ENCODE measurements at regions not wholly inside any gene's neighbourhood (a gene's known extent, or its start where the extent isn't known, plus 50 kb on each side); places are given as distances from the start of the nearest gene placed in this dataset.

DNA sequence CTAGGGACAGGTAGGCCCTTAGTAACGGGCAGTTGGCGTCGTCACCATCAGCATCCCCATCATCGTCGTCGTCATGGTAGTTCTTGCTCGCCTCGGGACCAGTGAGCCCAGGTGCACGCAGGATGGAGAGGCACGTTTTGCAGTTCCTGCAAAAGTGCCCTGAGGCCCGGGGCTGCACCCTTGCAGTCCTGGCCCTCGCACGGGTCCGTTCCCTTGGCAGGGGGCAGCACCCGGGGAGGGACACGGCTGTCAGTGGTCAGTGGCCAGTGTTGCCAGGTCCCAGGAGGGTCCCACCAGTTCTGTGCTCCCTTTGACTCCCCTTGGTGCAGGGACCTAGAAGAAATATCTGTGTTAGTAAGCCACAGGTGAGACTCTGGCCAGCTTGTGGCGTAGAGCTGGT is 243.9 kb upstream of the CIBAR2 start:
- TF ChIP-seq, protein P1, sequence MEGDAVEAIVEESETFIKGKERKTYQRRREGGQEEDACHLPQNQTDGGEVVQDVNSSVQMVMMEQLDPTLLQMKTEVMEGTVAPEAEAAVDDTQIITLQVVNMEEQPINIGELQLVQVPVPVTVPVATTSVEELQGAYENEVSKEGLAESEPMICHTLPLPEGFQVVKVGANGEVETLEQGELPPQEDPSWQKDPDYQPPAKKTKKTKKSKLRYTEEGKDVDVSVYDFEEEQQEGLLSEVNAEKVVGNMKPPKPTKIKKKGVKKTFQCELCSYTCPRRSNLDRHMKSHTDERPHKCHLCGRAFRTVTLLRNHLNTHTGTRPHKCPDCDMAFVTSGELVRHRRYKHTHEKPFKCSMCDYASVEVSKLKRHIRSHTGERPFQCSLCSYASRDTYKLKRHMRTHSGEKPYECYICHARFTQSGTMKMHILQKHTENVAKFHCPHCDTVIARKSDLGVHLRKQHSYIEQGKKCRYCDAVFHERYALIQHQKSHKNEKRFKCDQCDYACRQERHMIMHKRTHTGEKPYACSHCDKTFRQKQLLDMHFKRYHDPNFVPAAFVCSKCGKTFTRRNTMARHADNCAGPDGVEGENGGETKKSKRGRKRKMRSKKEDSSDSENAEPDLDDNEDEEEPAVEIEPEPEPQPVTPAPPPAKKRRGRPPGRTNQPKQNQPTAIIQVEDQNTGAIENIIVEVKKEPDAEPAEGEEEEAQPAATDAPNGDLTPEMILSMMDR (IDR thresholded peaks at IDR 0.05) = no peak
- ATAC-seq = no peak
- no peaks in the 10 kb centered on the region for H3K36me3 ChIP-seq (ENCODE audit: control insufficient read depth, insufficient read depth, low read length)
- H3K4me1 Mint-ChIP-seq = no peaks in the 10 kb centered on the region
- H3K27me3 ChIP-seq (ENCODE audit: control insufficient read depth, insufficient read depth, low read length) = no peaks in the 10 kb centered on the region
- intact Hi-C loops (cut with micrococcal nuclease) = no loop called here
- no peak overlapping the region for H3K4me3 ChIP-seq (ENCODE audit: low read length)
- H3K36me3 Mint-ChIP-seq = no peaks in the 10 kb centered on the region
- peaks cover 4% of the 10 kb centered on the region for H3K9me3 ChIP-seq (ENCODE audit: control insufficient read depth, insufficient read depth, low read length)
- no peak overlapping the region for H3K27ac ChIP-seq (ENCODE audit: low read length)
- no peaks in the 10 kb centered on the region for H3K4me1 ChIP-seq (ENCODE audit: control insufficient read depth, insufficient read depth, low read length)
- DNase-seq = no peak
- no peaks in the 10 kb centered on the region for H3K9me3 Mint-ChIP-seq
- 92% methylated on average over 17 of the region's 17 CpGs for WGBS (ENCODE audit: insufficient coverage)
- no peak overlapping the region for H3K27ac Mint-ChIP-seq
- H3K27me3 Mint-ChIP-seq (ENCODE audit: low read depth in 2 of 2) = peaks cover 0 to 7% of the 10 kb centered on the region in 2 donors
- no peak overlapping the region for H3K4me3 Mint-ChIP-seq

DNA sequence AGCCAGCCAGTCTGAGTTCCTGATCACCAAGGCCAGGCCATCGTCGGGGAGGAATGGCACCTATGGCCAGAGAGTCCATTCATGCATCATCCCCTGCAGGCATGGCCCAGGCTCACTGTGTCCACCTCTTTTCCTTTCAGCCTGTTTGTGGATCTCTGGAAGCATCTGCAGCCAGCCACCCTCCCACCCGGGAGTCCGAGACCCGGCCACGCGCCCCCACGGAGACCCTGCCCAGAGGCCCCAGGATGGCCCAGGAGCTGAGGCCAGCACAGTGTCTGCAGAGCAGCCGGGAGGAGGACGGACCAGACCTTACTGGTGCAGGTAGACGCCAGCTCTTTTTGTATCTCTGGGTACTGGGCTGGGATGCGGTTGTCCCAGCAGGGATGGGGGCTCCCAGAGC is 245.1 kb upstream of the CIBAR2 start:
- Mint-ChIP-seq H3K4me1 (no peaks in the 10 kb centered on the region), H3K9me3 (no peaks in the 10 kb centered on the region), H3K4me3 (no peak overlapping the region), H3K27me3 (ENCODE audit: low read depth in 2 of 2) (peaks cover 0 to 8% of the 10 kb centered on the region in 2 donors), H3K36me3 (no peaks in the 10 kb centered on the region), H3K27ac (no peak overlapping the region)
- DNase-seq (no peak), ATAC-seq (no peak)
- 92% methylated on average over 12 of the region's 12 CpGs for WGBS (ENCODE audit: insufficient coverage)
- TF ChIP-seq, protein P1 (IDR thresholded peaks at IDR 0.05) = no peak
- Histone ChIP-seq H3K36me3 (ENCODE audit: control insufficient read depth, insufficient read depth, low read length) (no peaks in the 10 kb centered on the region), H3K27ac (ENCODE audit: low read length) (no peak overlapping the region), H3K4me1 (ENCODE audit: control insufficient read depth, insufficient read depth, low read length) (no peaks in the 10 kb centered on the region), H3K27me3 (ENCODE audit: control insufficient read depth, insufficient read depth, low read length) (no peaks in the 10 kb centered on the region), H3K9me3 (ENCODE audit: control insufficient read depth, insufficient read depth, low read length) (peaks cover 4% of the 10 kb centered on the region), H3K4me3 (ENCODE audit: low read length) (no peak overlapping the region)
- intact Hi-C loops (cut with micrococcal nuclease) = no loop called here

DNA sequence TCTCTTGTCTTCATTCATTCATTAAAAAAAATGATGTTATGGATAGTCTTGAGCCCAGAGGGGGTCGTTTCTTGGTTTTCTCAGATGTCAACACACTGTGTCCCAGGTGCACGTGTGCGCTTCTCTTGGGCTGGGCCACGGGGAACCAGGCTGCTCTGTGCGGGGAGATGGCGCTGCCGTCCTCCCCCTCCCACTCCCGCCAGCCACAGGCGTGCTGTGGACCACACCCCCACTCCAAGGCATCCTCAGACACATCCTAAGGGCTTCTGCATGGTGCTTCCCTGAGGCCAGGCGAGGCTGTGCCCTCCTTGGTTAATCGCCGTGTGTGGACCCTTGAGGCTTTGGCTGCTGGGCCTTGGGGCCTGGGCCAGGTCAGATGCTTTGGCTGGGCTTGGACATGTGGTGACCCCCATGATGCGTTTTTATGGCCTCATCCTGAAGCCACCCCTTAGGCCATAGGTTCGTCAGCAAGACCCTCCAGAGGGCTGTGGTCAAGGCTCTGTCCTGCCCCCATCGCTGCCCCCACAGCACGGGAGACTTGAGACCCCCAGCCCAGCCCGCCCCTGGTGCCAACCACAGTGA is 245.7 kb upstream of the CIBAR2 start:
- no peak overlapping the region for H3K27ac Mint-ChIP-seq
- no peaks in the 10 kb centered on the region for H3K9me3 Mint-ChIP-seq
- H3K4me1 ChIP-seq (ENCODE audit: control insufficient read depth, insufficient read depth, low read length) = no peaks in the 10 kb centered on the region
- intact Hi-C loops (cut with micrococcal nuclease) = no loop called here
- H3K4me3 Mint-ChIP-seq = no peak overlapping the region
- TF ChIP-seq, protein P1 (IDR thresholded peaks at IDR 0.05) = no peak
- no peaks in the 10 kb centered on the region for H3K4me1 Mint-ChIP-seq
- WGBS (ENCODE audit: insufficient coverage) = 81% methylated on average over 17 of the region's 17 CpGs
- ATAC-seq (no peak), DNase-seq (no peak)
- no peaks in the 10 kb centered on the region for H3K27me3 ChIP-seq (ENCODE audit: control insufficient read depth, insufficient read depth, low read length)
- peaks cover 0 to 8% of the 10 kb centered on the region in 2 donors for H3K27me3 Mint-ChIP-seq (ENCODE audit: low read depth in 2 of 2)
- H3K27ac ChIP-seq (ENCODE audit: low read length) = no peak overlapping the region
- peaks cover 3% of the 10 kb centered on the region for H3K9me3 ChIP-seq (ENCODE audit: control insufficient read depth, insufficient read depth, low read length)
- H3K36me3 ChIP-seq (ENCODE audit: control insufficient read depth, insufficient read depth, low read length) = no peaks in the 10 kb centered on the region
- H3K4me3 ChIP-seq (ENCODE audit: low read length) = no peak overlapping the region
- H3K36me3 Mint-ChIP-seq = no peaks in the 10 kb centered on the region

DNA sequence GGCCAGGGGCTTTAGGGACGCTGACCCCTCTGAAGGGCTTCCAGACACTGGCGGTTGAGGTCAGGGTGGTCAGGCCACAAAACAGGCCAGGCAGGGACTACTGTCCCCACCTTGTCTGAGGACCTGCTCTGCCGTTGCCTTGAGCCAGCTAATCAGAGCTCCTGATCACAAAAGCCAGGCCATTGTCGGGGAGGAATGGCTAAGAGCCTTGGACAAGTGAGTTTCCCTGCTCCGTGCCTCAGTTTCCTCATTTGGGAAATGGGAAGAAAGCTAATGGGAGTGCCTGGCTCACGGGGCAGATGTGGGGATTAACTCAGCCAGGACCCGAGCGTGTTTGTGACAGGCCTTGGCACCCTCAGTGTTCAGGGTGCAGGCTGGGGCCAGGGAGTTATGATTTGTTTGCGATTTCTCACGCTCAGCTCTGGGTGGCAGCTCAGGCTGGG is 246.5 kb upstream of the CIBAR2 start:
- Histone ChIP-seq H3K27ac (ENCODE audit: low read length) (no peak overlapping the region), H3K27me3 (ENCODE audit: control insufficient read depth, insufficient read depth, low read length) (no peaks in the 10 kb centered on the region), H3K4me3 (ENCODE audit: low read length) (no peak overlapping the region), H3K36me3 (ENCODE audit: control insufficient read depth, insufficient read depth, low read length) (no peaks in the 10 kb centered on the region), H3K9me3 (ENCODE audit: control insufficient read depth, insufficient read depth, low read length) (no peaks in the 10 kb centered on the region), H3K4me1 (ENCODE audit: control insufficient read depth, insufficient read depth, low read length) (no peaks in the 10 kb centered on the region)
- no peaks in the 10 kb centered on the region for H3K9me3 Mint-ChIP-seq
- H3K27ac Mint-ChIP-seq = no peak overlapping the region
- intact Hi-C loops (cut with micrococcal nuclease) = no loop called here
- H3K4me3 Mint-ChIP-seq = no peak overlapping the region
- DNase-seq (no peak), ATAC-seq (no peak)
- H3K4me1 Mint-ChIP-seq = no peaks in the 10 kb centered on the region
- no peaks in the 10 kb centered on the region for H3K36me3 Mint-ChIP-seq
- WGBS (ENCODE audit: insufficient coverage) = 81% methylated on average over 10 of the region's 10 CpGs
- peaks cover 0 to 8% of the 10 kb centered on the region in 2 donors for H3K27me3 Mint-ChIP-seq (ENCODE audit: low read depth in 2 of 2)
- TF ChIP-seq, protein P1 (IDR thresholded peaks at IDR 0.05) = no peak
